ENCODE measurements at regions not wholly inside any gene's neighbourhood (a gene's known extent, or its start where the extent isn't known, plus 50 kb on each side); places are given as distances from the start of the nearest gene placed in this dataset.
A peak's percentile ranks its signal among the peaks of the same experiment; 100 is the strongest.

DNA sequence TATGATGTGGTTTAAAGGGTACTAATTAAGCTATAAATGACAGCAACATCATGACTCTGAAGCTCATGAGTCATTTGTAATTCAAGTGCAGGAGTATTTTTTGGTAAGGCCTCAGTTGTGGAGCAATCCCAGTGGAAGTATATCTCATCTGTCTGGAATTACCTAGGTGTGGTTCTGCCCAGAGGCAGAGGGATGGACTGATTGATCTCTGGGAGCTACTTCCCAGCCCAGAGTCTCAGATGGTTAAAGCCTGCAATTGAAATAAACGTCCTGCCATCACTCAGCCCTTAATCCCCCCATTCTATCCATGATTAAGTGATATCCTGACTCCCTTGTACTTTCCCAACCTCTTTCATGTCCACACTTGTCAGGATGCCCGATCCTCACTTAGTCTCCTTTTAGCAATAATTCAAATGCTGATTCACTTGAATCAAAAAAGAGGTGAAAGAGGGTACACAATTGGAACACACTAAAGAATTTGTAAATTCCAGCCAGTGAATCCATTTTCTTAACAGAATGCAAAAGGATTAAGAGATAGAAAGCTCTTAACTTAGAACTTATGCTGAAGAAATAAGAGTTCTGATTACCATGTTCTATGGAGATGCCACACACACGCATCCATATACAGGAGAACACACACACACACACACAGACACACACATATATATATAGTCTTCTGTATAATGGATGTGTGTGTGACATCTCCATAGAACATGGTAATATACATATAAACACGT lies 664.4 kb downstream of the NYAP2 start:
- H3K9me3 Mint-ChIP-seq = no peaks in the 10 kb centered on the region
- H3K4me1 Mint-ChIP-seq (ENCODE audit: low read depth) = no peaks in the 10 kb centered on the region
- no peak overlapping the region for H3K27ac Mint-ChIP-seq
- no peak overlapping the region for H3K4me3 Mint-ChIP-seq
- H3K27me3 Mint-ChIP-seq (ENCODE audit: low read depth) = no peaks in the 10 kb centered on the region
- no peaks in the 10 kb centered on the region for H3K36me3 Mint-ChIP-seq (ENCODE audit: low read depth)
- no peak for DNase-seq (ENCODE audit: low spot score)

DNA sequence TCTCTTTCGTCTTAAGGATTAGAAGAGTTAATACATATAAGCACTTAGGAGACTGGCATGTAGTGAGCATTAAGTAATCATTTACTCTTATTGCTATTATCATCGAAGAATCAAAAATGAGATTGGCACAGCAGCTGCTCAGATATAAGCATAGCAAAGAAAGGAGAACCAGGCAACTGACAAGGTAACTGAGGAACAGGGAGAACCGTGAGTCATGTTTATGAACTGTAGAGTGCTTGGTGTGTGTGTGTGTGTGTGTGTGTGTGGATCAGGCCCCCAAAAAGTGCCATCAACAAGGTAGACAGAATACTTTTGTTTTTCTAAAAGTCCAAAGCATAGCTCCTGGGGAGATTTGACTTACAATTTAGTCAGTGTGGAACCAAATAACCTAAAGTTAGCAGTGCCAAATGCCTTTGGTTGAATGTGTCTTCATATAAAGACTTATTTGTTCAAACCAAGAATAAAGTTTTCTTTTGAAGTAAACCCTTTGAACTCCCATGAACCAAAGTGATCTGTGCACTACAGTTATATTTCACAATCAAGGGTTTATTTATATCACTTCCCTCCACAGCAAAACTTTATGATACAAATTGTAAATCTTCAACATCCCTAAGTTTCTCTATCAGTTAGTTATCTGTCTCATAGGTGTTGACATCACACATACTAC lies 660.6 kb downstream of the NYAP2 start:
- H3K4me1 Mint-ChIP-seq (ENCODE audit: low read depth) = no peaks in the 10 kb centered on the region

DNA sequence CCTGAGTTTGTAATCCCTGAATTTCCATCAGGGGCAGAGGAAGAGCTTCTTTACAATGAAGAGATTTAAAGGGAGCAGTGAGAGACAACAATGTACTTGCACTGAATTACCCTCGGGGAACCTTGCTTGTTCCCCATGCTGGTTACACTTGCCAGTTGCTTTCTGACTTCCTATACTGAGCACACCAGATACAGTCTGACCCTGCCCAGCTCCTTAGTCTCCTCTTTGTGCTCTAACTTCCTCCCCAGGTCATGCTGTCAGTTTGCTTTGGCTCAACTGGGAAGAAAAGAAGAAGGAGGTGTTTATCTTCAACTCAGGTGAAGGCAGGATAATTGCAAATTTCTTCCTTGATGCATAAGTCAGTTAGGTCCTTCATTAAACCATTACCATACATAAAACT lies 658.4 kb downstream of the NYAP2 start:
- no peaks in the 10 kb centered on the region for H3K4me1 Mint-ChIP-seq (ENCODE audit: low read depth)
- no peaks in the 10 kb centered on the region for H3K36me3 Mint-ChIP-seq (ENCODE audit: low read depth)
- H3K27ac Mint-ChIP-seq = no peak overlapping the region
- H3K9me3 Mint-ChIP-seq = no peaks in the 10 kb centered on the region
- DNase-seq (ENCODE audit: low spot score) = no peak
- no peaks in the 10 kb centered on the region for H3K27me3 Mint-ChIP-seq (ENCODE audit: low read depth)
- no peak overlapping the region for H3K4me3 Mint-ChIP-seq

More for the DNA sequence above, 660.6 kb downstream of the NYAP2 start:
- no peak for DNase-seq (ENCODE audit: low spot score)
- no peak overlapping the region for H3K4me3 Mint-ChIP-seq
- H3K27me3 Mint-ChIP-seq (ENCODE audit: low read depth) = no peaks in the 10 kb centered on the region
- H3K27ac Mint-ChIP-seq = no peak overlapping the region
- H3K9me3 Mint-ChIP-seq = no peaks in the 10 kb centered on the region
- H3K36me3 Mint-ChIP-seq (ENCODE audit: low read depth) = no peaks in the 10 kb centered on the region

DNA sequence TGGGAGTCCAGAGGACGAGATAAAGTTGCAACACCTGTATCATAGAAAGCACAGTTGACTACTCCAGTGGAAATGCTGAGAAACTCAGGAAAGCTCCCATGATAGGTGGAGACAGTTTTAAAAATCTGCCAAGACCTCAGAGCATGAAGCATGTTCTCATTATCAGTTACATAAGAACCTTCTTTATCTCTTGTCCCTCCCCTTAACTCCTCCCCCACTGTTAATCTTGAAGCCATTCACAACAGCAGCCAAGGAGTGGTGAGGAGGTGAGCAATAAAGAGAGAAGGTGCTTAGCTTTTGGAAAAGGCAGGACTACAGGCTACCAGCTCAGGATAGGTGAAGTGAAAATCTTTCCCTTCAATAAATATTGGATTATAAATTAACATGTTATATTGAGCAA lies 657.9 kb downstream of the NYAP2 start:
- no peaks in the 10 kb centered on the region for H3K4me1 Mint-ChIP-seq (ENCODE audit: low read depth)
- H3K9me3 Mint-ChIP-seq = no peaks in the 10 kb centered on the region
- H3K4me3 Mint-ChIP-seq = no peak overlapping the region
- H3K27me3 Mint-ChIP-seq (ENCODE audit: low read depth) = no peaks in the 10 kb centered on the region
- no peaks in the 10 kb centered on the region for H3K36me3 Mint-ChIP-seq (ENCODE audit: low read depth)
- no peak overlapping the region for H3K27ac Mint-ChIP-seq
- no peak for DNase-seq (ENCODE audit: low spot score)

DNA sequence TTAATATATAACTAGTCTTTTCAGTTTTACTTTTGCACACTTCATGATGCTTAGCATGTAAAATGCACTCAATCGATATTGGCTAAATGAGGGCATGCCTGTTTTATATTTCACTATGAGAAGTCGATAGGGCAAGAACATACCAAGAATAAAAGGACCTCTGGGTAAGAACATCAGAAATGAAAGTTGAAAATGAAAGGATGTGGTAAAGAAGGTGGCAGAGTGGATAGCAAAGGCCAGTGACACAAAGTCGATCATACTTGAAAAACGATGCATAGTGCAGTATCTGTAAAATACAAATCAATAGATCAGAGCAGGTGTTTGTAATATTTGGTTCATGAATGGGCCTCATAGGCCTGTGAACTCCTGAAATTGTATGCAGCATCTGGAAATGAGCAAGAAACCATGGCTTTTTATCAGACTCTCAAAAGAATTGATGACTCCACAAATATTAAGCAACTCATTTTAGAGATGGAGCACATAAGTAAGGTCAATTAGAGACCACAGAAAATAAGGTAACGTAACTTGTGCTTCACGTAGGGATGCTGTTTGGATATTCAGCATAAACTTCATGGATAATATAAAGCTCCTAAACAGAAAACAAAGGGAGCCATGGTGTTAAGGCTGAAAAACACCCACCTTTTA lies 653.4 kb downstream of the NYAP2 start:
- no peaks in the 10 kb centered on the region for H3K9me3 Mint-ChIP-seq
- H3K27me3 Mint-ChIP-seq (ENCODE audit: low read depth) = no peaks in the 10 kb centered on the region
- H3K27ac Mint-ChIP-seq = no peak overlapping the region
- no peaks in the 10 kb centered on the region for H3K36me3 Mint-ChIP-seq (ENCODE audit: low read depth)
- no peak for DNase-seq (ENCODE audit: low spot score)
- H3K4me3 Mint-ChIP-seq = no peak overlapping the region
- no peaks in the 10 kb centered on the region for H3K4me1 Mint-ChIP-seq (ENCODE audit: low read depth)

DNA sequence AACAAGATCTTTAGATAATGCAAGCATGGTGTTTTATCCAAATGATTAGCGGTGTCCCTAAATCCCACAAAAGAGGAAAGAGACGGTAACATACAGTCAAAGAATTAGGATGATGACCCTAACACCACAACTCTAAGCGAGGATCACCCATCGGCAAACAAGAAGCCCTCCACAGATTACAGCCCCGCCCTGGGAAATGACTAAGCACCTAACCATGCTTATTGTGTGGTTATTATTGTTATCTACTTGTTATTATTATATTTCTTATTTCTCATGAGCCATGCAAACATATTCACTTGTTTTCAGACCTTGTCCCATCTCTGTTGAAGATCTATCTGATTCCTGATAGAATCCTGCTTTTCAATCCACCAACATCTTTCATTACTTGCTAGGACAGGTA lies 651.3 kb downstream of the NYAP2 start:
- Mint-ChIP-seq H3K4me1 (ENCODE audit: low read depth) (no peaks in the 10 kb centered on the region), H3K27me3 (ENCODE audit: low read depth) (no peaks in the 10 kb centered on the region), H3K9me3 (no peaks in the 10 kb centered on the region), H3K4me3 (no peak overlapping the region), H3K36me3 (ENCODE audit: low read depth) (no peaks in the 10 kb centered on the region), H3K27ac (no peak overlapping the region)
- no peak for DNase-seq (ENCODE audit: low spot score)

GRCh38 chr2:226048611-226049010 lies 649.1 kb downstream of the NYAP2 start:
- no peak overlapping the region for H3K27ac Mint-ChIP-seq
- no peaks in the 10 kb centered on the region for H3K36me3 Mint-ChIP-seq (ENCODE audit: low read depth)
- no peaks in the 10 kb centered on the region for H3K4me1 Mint-ChIP-seq (ENCODE audit: low read depth)
- DNase-seq (ENCODE audit: low spot score) = no peak
- H3K4me3 Mint-ChIP-seq = no peak overlapping the region
- H3K27me3 Mint-ChIP-seq (ENCODE audit: low read depth) = no peaks in the 10 kb centered on the region
- no peaks in the 10 kb centered on the region for H3K9me3 Mint-ChIP-seq

DNA sequence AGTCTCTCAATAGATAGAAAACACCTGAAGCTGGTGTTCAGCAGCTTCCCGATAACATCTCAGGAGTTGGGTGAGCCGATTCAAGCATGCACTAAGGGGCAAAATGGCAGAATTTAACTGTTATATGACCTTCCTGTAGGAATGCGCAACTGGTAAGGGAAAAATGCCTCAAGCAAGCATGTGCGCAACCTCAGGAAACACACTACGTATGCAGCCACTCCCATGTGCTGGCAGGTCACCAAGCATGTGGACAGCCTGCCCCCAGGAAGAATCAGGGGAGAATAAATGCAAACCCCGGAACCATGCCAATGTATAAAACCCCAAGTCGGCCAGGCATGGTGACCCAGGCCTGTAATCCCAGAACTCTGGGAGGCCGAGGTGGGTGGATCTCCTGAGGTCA lies 645.6 kb downstream of the NYAP2 start:
- no peak overlapping the region for H3K27ac Mint-ChIP-seq
- no peaks in the 10 kb centered on the region for H3K4me1 Mint-ChIP-seq (ENCODE audit: low read depth)
- no peaks in the 10 kb centered on the region for H3K9me3 Mint-ChIP-seq
- no peaks in the 10 kb centered on the region for H3K27me3 Mint-ChIP-seq (ENCODE audit: low read depth)
- no peak for DNase-seq (ENCODE audit: low spot score)
- no peak overlapping the region for H3K4me3 Mint-ChIP-seq
- no peaks in the 10 kb centered on the region for H3K36me3 Mint-ChIP-seq (ENCODE audit: low read depth)

GRCh38 chr2:226040344-226040900 lies 640.9 kb downstream of the NYAP2 start:
- Mint-ChIP-seq H3K4me1 (ENCODE audit: low read depth) (no peaks in the 10 kb centered on the region), H3K27me3 (ENCODE audit: low read depth) (no peaks in the 10 kb centered on the region), H3K27ac (no peak overlapping the region), H3K9me3 (no peaks in the 10 kb centered on the region), H3K36me3 (ENCODE audit: low read depth) (no peaks in the 10 kb centered on the region), H3K4me3 (no peak overlapping the region)
- no peak for DNase-seq (ENCODE audit: low spot score)

GRCh38 chr2:226037526-226037925 lies 638.0 kb downstream of the NYAP2 start:
- peaks cover 2% of the 10 kb centered on the region for H3K27me3 Mint-ChIP-seq (ENCODE audit: low read depth)
- no peaks in the 10 kb centered on the region for H3K36me3 Mint-ChIP-seq (ENCODE audit: low read depth)

GRCh38 chr2:226031647-226032501 lies 632.4 kb downstream of the NYAP2 start:
- Mint-ChIP-seq H3K27ac (no peak overlapping the region), H3K4me3 (no peak overlapping the region), H3K36me3 (ENCODE audit: low read depth) (no peaks in the 10 kb centered on the region), H3K9me3 (no peaks in the 10 kb centered on the region), H3K4me1 (ENCODE audit: low read depth) (no peaks in the 10 kb centered on the region), H3K27me3 (ENCODE audit: low read depth) (peaks cover 35% of the 10 kb centered on the region)
- DNase-seq (ENCODE audit: low spot score) = peak; percentile 10

More at GRCh38 chr2:226037526-226037925, 638.0 kb downstream of the NYAP2 start:
- Mint-ChIP-seq H3K27ac (no peak overlapping the region), H3K9me3 (no peaks in the 10 kb centered on the region), H3K4me1 (ENCODE audit: low read depth) (no peaks in the 10 kb centered on the region), H3K4me3 (no peak overlapping the region)
- DNase-seq (ENCODE audit: low spot score) = no peak

GRCh38 chr2:226030788-226031646 lies 631.5 kb downstream of the NYAP2 start:
- no peaks in the 10 kb centered on the region for H3K4me1 Mint-ChIP-seq (ENCODE audit: low read depth)
- peaks cover 35% of the 10 kb centered on the region for H3K27me3 Mint-ChIP-seq (ENCODE audit: low read depth)
- H3K27ac Mint-ChIP-seq = no peak overlapping the region
- no peaks in the 10 kb centered on the region for H3K9me3 Mint-ChIP-seq
- DNase-seq (ENCODE audit: low spot score) = no peak
- H3K4me3 Mint-ChIP-seq = peak overlapping the region; percentile 48
- H3K36me3 Mint-ChIP-seq (ENCODE audit: low read depth) = no peaks in the 10 kb centered on the region

DNA sequence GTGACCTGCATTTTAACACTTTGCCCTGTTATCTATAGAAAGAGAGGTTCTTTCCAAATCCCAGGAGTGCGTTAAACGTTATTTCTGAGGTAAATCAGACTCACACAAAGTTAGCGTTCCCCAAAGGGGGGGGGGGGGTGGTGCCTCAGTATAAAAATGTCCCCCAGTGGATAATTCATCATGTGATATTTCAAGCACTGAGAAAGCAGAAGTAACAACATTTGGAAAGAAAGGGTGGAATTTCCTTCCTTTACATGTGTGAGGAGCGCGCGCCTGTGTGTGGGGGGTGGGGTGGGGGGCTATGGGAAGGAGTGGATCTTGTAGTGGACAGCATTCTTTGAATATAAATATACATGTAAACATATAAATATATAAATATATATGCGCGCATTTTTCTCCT lies 630.9 kb downstream of the NYAP2 start:
- Mint-ChIP-seq H3K4me3 (no peak overlapping the region), H3K36me3 (ENCODE audit: low read depth) (no peaks in the 10 kb centered on the region), H3K27ac (no peak overlapping the region), H3K27me3 (ENCODE audit: low read depth) (peaks cover 35% of the 10 kb centered on the region), H3K9me3 (no peaks in the 10 kb centered on the region), H3K4me1 (ENCODE audit: low read depth) (no peaks in the 10 kb centered on the region)
- DNase-seq (ENCODE audit: low spot score) = no peak

All from T-helper 2 cell treated with Interferon-gamma antibody and Interleukin-4, amounts not matched to agents 5 μg/mL and 100 μg/mL, for 36 hours (primary cell).